ENCODE measurements at regions not wholly inside any gene's neighbourhood (a gene's known extent, or its start where the extent isn't known, plus 50 kb on each side); places are given as distances from the start of the nearest gene placed in this dataset.

DNA sequence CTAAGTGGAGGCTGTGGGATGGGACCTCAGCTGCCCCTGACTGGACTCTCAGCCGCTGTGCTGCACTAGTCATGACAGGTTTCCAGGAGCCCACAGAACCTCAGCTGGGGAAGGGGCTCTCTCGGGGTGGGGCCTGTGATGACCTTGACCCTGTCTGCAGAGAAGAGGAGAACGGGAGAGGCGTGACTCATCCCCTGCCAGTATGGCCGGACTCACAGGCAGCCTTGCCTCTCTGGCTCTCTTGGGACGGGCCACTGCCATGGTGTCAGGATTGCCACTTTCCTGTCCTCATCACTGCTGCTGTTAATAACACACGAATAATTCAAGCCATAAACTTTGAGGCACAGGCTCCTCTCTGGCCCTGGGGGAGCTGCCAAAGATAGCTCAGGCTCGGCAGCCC lies 295.3 kb downstream of the UQCRFS1 start:
- Histone ChIP-seq H3K9me3 (no peaks in the 10 kb centered on the region), H3K27ac (no peak overlapping the region), H3K36me3 (no peaks in the 10 kb centered on the region), H3K4me1 (no peaks in the 10 kb centered on the region), H3K27me3 (peaks cover 0 to 4% of the 10 kb centered on the region in 2 donors), H3K4me3 (no peak overlapping the region)
- TF ChIP-seq, protein P1, sequence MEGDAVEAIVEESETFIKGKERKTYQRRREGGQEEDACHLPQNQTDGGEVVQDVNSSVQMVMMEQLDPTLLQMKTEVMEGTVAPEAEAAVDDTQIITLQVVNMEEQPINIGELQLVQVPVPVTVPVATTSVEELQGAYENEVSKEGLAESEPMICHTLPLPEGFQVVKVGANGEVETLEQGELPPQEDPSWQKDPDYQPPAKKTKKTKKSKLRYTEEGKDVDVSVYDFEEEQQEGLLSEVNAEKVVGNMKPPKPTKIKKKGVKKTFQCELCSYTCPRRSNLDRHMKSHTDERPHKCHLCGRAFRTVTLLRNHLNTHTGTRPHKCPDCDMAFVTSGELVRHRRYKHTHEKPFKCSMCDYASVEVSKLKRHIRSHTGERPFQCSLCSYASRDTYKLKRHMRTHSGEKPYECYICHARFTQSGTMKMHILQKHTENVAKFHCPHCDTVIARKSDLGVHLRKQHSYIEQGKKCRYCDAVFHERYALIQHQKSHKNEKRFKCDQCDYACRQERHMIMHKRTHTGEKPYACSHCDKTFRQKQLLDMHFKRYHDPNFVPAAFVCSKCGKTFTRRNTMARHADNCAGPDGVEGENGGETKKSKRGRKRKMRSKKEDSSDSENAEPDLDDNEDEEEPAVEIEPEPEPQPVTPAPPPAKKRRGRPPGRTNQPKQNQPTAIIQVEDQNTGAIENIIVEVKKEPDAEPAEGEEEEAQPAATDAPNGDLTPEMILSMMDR (IDR thresholded peaks at IDR 0.05) = no peak
- TF ChIP-seq POLR2AphosphoS5 (IDR thresholded peaks at IDR 0.05) = no peak
- no peak for TF ChIP-seq POLR2A (IDR thresholded peaks at IDR 0.05)
- intact Hi-C loops (cut with DNase I; ENCODE audit: low total_unique reads) = no loop called here
- no peak for DNase-seq (ENCODE audit: low spot score in 2 of 2)

DNA sequence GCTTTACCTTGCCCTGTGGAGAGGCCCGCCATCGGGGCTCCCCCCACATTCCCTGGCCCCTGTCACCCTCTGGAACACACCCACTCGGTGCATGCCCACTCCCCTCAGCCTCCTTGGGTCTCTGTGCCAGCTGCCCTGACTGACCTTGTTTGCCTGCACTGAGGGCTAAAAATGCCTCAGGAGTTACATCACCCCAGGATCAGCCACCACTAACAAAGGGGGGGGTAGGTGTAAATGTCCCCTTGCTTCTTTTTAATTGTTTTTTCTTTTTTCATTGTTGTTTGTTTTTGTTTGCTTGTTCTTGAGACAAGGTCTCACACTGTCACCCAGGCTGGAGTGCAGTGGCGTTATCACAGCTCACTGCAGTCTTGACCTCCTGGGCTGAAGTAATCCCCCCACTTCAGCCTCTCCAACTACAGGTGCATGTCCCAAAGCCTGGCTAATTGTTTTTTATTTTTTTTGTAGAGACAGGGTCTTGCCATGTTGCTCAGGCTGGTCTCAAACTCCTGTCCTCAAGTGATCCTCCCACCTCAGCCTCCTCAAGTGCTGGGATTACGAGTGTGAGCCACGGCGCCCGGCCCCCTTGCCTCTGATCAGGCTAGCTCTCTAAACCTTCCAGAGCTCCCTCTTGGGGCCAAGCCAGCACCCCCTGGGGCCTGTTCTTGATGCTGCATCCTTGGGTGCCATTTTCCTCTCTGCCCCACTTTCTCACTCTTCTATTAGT lies 297.1 kb downstream of the UQCRFS1 start:
- no peaks in the 10 kb centered on the region for H3K36me3 ChIP-seq
- DNase-seq (ENCODE audit: low spot score in 2 of 2) = no peak
- no peak overlapping the region for H3K27ac ChIP-seq
- no peaks in the 10 kb centered on the region for H3K4me1 ChIP-seq
- H3K4me3 ChIP-seq = no peak overlapping the region
- intact Hi-C loops (cut with DNase I; ENCODE audit: low total_unique reads) = no loop called here
- H3K9me3 ChIP-seq = no peaks in the 10 kb centered on the region
- H3K27me3 ChIP-seq = peaks cover 0 to 4% of the 10 kb centered on the region in 2 donors
- TF ChIP-seq, protein P1 (IDR thresholded peaks at IDR 0.05) = no peak
- TF ChIP-seq POLR2AphosphoS5 (IDR thresholded peaks at IDR 0.05) = no peak
- TF ChIP-seq POLR2A (IDR thresholded peaks at IDR 0.05) = no peak

DNA sequence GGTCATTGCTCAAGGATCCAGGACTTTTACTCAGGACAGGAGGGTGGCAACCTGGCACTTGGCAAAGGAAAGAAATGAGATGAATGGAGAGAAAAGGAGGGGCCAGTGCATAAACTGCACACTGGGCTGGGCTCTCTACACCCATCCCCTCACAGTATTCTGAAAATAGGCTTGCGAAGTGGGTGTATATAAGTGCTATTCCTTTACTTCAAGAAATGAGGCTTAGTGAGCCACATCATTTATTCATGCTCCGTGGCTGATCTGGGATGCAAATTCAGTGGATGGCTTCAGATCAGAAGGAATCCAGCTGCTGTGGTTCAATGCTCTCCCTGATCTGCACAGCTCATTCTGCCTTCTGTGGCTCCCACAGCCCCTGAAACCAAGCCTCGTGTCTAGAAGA lies 297.7 kb downstream of the UQCRFS1 start:
- DNase-seq (ENCODE audit: low spot score in 2 of 2) = no peak
- H3K4me3 ChIP-seq = no peak overlapping the region
- H3K27me3 ChIP-seq = peaks cover 0 to 4% of the 10 kb centered on the region in 2 donors
- no peaks in the 10 kb centered on the region for H3K36me3 ChIP-seq
- no peaks in the 10 kb centered on the region for H3K4me1 ChIP-seq
- no peaks in the 10 kb centered on the region for H3K9me3 ChIP-seq
- intact Hi-C loops (cut with DNase I; ENCODE audit: low total_unique reads) = no loop called here
- TF ChIP-seq POLR2AphosphoS5 (IDR thresholded peaks at IDR 0.05) (no peak), POLR2A (IDR thresholded peaks at IDR 0.05) (no peak)
- TF ChIP-seq, protein P1 (IDR thresholded peaks at IDR 0.05) = no peak
- no peak overlapping the region for H3K27ac ChIP-seq

DNA sequence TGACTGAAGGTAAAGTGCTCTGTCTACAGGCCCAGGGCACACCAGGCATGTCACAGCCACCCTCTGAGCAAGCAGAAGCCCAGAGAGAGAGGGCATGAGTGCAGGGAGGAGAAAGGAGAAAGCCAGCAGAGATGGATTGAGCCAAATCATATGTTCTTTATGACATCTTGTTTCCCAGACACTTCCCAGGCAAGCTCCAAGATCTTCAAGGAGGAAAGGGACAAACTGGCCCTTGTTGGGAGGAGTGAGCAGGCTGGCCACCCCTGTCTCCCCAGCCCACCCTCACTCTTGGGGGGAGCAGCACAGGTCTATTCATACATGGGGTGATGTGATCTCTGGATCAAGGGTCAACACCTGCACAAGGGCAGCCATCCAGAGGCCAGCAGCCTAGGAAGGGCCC lies 298.8 kb downstream of the UQCRFS1 start:
- H3K27me3 ChIP-seq = peaks cover 0 to 7% of the 10 kb centered on the region in 2 donors
- H3K4me3 ChIP-seq = no peak overlapping the region
- DNase-seq (ENCODE audit: low spot score in 2 of 2) = no peak
- intact Hi-C loops (cut with DNase I; ENCODE audit: low total_unique reads) = no loop called here
- H3K27ac ChIP-seq = no peak overlapping the region
- H3K36me3 ChIP-seq = no peaks in the 10 kb centered on the region
- no peak for TF ChIP-seq POLR2AphosphoS5 (IDR thresholded peaks at IDR 0.05)
- TF ChIP-seq, protein P1 (IDR thresholded peaks at IDR 0.05) = no peak
- H3K4me1 ChIP-seq = no peaks in the 10 kb centered on the region
- H3K9me3 ChIP-seq = no peaks in the 10 kb centered on the region

DNA sequence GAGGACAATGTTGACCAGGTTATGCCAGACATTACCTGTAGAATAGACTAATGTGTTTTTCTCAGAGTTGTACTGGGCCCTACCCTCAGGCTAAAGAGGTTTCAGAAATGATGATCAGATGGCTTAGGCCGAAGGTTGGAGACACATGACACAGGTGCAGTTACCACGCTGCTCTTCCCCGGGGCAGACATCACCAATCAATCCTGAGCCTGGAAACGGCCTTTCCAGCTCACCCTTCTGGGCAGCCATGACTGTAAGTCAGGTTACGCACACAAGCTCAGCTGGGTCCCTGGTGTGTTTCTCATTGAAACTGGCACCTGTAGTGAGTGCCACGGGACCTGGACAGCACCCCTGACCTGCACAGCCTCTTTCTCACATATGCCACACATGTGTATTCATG lies 299.3 kb downstream of the UQCRFS1 start:
- Histone ChIP-seq H3K4me1 (no peaks in the 10 kb centered on the region), H3K9me3 (no peaks in the 10 kb centered on the region), H3K27me3 (peaks cover 0 to 7% of the 10 kb centered on the region in 2 donors), H3K27ac (no peak overlapping the region), H3K36me3 (no peaks in the 10 kb centered on the region), H3K4me3 (no peak overlapping the region)
- no peak for DNase-seq (ENCODE audit: low spot score in 2 of 2)
- intact Hi-C loops (cut with DNase I; ENCODE audit: low total_unique reads) = no loop called here
- TF ChIP-seq POLR2AphosphoS5 (IDR thresholded peaks at IDR 0.05) (no peak), POLR2A (IDR thresholded peaks at IDR 0.05) (no peak)
- TF ChIP-seq, protein P1 (IDR thresholded peaks at IDR 0.05) = no peak
